Keratinocyte (primary cell): ENCODE measurements at regions not wholly inside any gene's neighbourhood (a gene's known extent, or its start where the extent isn't known, plus 50 kb on each side); places are given as distances from the start of the nearest gene placed in this dataset.

Experiments
- DNase-seq: peaks from one replicate; pipeline ENCODE4 v3.0.0-alpha.2; 2011; ENCODE audit warnings: low read depth, missing footprints, low spot score
- FAIRE-seq: peaks from 2 replicates; lab custom pipeline; 2011; peaks lifted over from hg19 to GRCh38; lab: Jason Lieb, UNC
- H2AFZ ChIP-seq: 2 replicates; pipeline ENCODE4 v1.6.0; 2012; ENCODE audit warnings: low read length, control low read depth, inconsistent platforms; ENCODE audit not compliant: control insufficient read depth
- H3K27ac ChIP-seq: 2 replicates; pipeline ENCODE4 v1.5.1; 2011; ENCODE audit warnings: low read length; ENCODE audit not compliant: control insufficient read depth, insufficient read depth
- H3K27me3 ChIP-seq: 3 replicates; pipeline ENCODE4 v1.6.0; 2011; ENCODE audit warnings: low read length; ENCODE audit not compliant: control insufficient read depth, insufficient read depth; ENCODE audit errors: extremely low read depth
- H3K36me3 ChIP-seq, 2 experiments: 2 replicates in 1 of 2; 3 replicates in 1 of 2; pipeline ENCODE4 v1.5.1; 2011; ENCODE audit warnings: low read length in 2 of 2, mild to moderate bottlenecking in 1 of 2; ENCODE audit not compliant: control insufficient read depth in 2 of 2, insufficient read depth in 2 of 2; ENCODE audit errors: extremely low read depth in 1 of 2
- H3K4me1 ChIP-seq: 3 replicates; pipeline ENCODE4 v1.5.1; 2011; ENCODE audit warnings: low read length; ENCODE audit not compliant: control insufficient read depth, insufficient read depth; ENCODE audit errors: extremely low read depth
- H3K4me2 ChIP-seq: 3 replicates; pipeline ENCODE4 v1.6.0; 2011; ENCODE audit warnings: low read depth, low read length; ENCODE audit not compliant: control insufficient read depth, insufficient read depth; ENCODE audit errors: extremely low read depth
- H3K4me3 ChIP-seq, 3 experiments: fragments of 200-600 bp in 1 of 3; sonication (generic) in 1 of 3; 2 replicates in 2 of 3; 3 replicates in 1 of 3; pipeline ENCODE4 v1.5.1; 2011 to 2016; ENCODE audit warnings: low read length in 3 of 3, mild to moderate bottlenecking in 3 of 3, control low read depth in 2 of 3, inconsistent platforms in 1 of 3, low read depth in 1 of 3, mixed read lengths in 1 of 3, mixed run types in 1 of 3, moderate library complexity in 1 of 3; ENCODE audit not compliant: control insufficient read depth in 2 of 3, insufficient read depth in 2 of 3; ENCODE audit errors: extremely low read depth in 1 of 3
- H3K79me2 ChIP-seq: 2 replicates; pipeline ENCODE4 v1.6.0; 2012; ENCODE audit warnings: low read length; ENCODE audit not compliant: control insufficient read depth, insufficient read depth
- H3K9ac ChIP-seq: 3 replicates; pipeline ENCODE4 v1.6.0; 2011; ENCODE audit warnings: low read length; ENCODE audit not compliant: control insufficient read depth, insufficient read depth; ENCODE audit errors: extremely low read depth
- H3K9me1 ChIP-seq: 3 replicates; pipeline ENCODE4 v1.6.0; 2011; ENCODE audit warnings: low read length; ENCODE audit not compliant: control insufficient read depth, insufficient read depth; ENCODE audit errors: extremely low read depth
- H3K9me3 ChIP-seq: 2 replicates; pipeline ENCODE4 v1.5.1; 2012; ENCODE audit warnings: low read depth, low read length; ENCODE audit not compliant: control insufficient read depth
- H4K20me1 ChIP-seq: 3 replicates; pipeline ENCODE4 v1.6.0; 2011; ENCODE audit warnings: low read length; ENCODE audit not compliant: control insufficient read depth, insufficient read depth; ENCODE audit errors: extremely low read depth
- EZH2 ChIP-seq: IDR thresholded peaks from one replicate; pipeline ENCODE4 v1.6.1; 2012; ENCODE audit warnings: inconsistent platforms, mild to moderate bottlenecking, low read length, moderate library complexity
- dilution Hi-C: fragments of 300-500 bp; cut with MboI; formaldehyde crosslinking; loops from one replicate; pipeline ENCODE4 v1.7.0; 2020; ENCODE audit warnings: low sequenced_read_pairs; ENCODE audit not compliant: extremely low pct_ligation_motif_present
- TF ChIP-seq, protein P1 (sequence below), 3 experiments: IDR thresholded peaks in 1 of 3; conservative IDR thresholded peaks in 1 of 3; optimal IDR thresholded peaks in 1 of 3; 2 replicates in 2 of 3; 3 replicates in 1 of 3; pipeline versions ENCODE3 to v1.5.1; 2011; ENCODE audit warnings: low read length in 3 of 3, mild to moderate bottlenecking in 3 of 3, moderate library complexity in 2 of 3, control low read depth in 1 of 3, inconsistent platforms in 1 of 3; ENCODE audit not compliant: insufficient read depth in 2 of 3; ENCODE audit errors: extremely low read depth in 1 of 3

DNA sequence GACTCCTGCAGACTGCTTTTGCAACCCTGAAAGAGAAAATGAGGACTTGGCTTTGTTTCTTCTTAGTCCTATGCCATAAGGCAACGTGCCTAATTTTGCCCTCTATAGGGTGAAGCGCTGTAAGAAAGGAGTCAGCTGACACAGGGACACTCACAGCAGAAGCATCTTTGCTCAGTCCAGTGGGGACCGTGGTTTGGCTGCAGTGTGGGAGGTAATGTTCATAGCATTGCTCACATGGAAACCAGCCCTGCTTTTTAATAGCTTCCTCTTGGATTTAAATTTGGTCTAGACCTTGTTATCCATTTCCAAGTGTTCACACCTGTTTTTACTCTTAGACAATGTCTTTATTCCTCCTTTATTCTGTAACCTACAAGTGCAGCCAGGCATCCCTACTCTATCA is 1032.1 kb downstream of the NTRK3 start:
- H3K27me3 ChIP-seq = no peaks in the 10 kb centered on the region
- no peak overlapping the region for H3K27ac ChIP-seq
- no peak overlapping the region for H3K9ac ChIP-seq
- dilution Hi-C loops = no loop called here
- no peak overlapping the region for H3K4me3 ChIP-seq
- no peak overlapping the region for H2AFZ ChIP-seq
- no peak overlapping the region for H3K4me2 ChIP-seq
- no peaks in the 10 kb centered on the region for H4K20me1 ChIP-seq
- DNase-seq (no peak), FAIRE-seq (no peak)
- no peaks in the 10 kb centered on the region for H3K9me1 ChIP-seq
- TF ChIP-seq, protein P1, sequence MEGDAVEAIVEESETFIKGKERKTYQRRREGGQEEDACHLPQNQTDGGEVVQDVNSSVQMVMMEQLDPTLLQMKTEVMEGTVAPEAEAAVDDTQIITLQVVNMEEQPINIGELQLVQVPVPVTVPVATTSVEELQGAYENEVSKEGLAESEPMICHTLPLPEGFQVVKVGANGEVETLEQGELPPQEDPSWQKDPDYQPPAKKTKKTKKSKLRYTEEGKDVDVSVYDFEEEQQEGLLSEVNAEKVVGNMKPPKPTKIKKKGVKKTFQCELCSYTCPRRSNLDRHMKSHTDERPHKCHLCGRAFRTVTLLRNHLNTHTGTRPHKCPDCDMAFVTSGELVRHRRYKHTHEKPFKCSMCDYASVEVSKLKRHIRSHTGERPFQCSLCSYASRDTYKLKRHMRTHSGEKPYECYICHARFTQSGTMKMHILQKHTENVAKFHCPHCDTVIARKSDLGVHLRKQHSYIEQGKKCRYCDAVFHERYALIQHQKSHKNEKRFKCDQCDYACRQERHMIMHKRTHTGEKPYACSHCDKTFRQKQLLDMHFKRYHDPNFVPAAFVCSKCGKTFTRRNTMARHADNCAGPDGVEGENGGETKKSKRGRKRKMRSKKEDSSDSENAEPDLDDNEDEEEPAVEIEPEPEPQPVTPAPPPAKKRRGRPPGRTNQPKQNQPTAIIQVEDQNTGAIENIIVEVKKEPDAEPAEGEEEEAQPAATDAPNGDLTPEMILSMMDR (optimal IDR thresholded peaks at IDR 0.05 in 1 of 3, IDR thresholded peaks at IDR 0.05 in 1 of 3, conservative IDR thresholded peaks at IDR 0.05 in 1 of 3; ENCODE audit: extremely low read depth in 1 of 3, insufficient read depth in 2 of 3, low read length in 3 of 3) = no peak
- TF ChIP-seq EZH2 = no peak
- H3K9me3 ChIP-seq = no peaks in the 10 kb centered on the region
- peaks cover 10% of the 10 kb centered on the region for H3K4me1 ChIP-seq
- no peaks in the 10 kb centered on the region for H3K36me3 ChIP-seq
- H3K79me2 ChIP-seq = no peaks in the 10 kb centered on the region

DNA sequence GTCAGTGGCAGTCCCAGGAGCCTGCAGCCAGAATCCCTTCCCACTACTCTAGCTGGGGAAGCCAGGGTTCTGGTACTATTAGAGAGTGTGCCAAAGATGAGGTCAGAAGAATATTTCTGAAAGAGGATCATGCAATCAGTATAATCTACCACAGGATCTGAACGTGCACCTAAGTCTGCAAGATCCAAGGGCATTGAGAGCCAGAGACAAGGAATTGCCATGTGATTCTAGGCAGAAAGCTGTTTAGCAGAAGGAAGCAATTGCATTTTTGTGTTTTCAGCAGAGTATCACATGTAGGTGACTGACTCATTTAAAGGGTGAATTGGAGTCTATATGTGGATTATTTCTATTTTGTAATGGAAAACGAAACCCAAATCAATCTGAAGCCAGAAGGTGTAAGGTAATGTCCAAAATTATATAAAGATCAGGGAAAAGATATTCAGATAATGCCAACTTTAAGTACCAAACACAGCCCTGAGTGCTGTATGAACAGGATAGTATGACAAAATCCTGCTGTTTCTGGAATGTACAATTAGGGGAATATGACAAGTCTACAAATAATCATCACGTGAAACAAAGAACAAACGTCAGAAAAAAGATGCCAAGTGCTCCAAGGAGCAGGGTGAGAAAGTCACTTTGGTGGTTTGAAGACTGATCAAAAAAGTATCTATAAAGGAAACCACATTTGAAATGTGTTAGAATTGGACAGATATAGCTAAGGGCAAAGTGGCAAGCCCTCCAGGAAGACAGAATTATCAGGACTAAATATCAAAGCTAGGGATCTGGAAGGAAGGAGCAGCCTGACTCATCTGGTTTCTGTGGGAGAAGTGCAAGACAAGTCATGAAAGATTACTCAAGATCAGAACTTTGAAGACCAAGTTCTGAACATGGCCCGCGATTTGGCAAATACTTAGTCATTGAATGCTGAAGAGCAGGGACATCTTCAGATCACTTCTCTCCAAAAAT is 1036.6 kb downstream of the NTRK3 start:
- Histone ChIP-seq H3K27me3 (no peaks in the 10 kb centered on the region), H3K79me2 (no peaks in the 10 kb centered on the region), H3K4me1 (peaks cover 11% of the 10 kb centered on the region), H3K27ac (peak overlapping the region; percentile 32), H3K9me3 (no peaks in the 10 kb centered on the region), H3K9me1 (no peaks in the 10 kb centered on the region), H3K9ac (no peak overlapping the region), H2AFZ (no peak overlapping the region), H3K4me2 (peak overlapping the region; percentile 31), H3K36me3 (no peaks in the 10 kb centered on the region), H3K4me3 (no peak overlapping the region), H4K20me1 (no peaks in the 10 kb centered on the region)
- DNase-seq = peak; percentile 72
- dilution Hi-C loops = no loop called here
- TF ChIP-seq, protein P1 (optimal IDR thresholded peaks at IDR 0.05 in 1 of 3, IDR thresholded peaks at IDR 0.05 in 1 of 3, conservative IDR thresholded peaks at IDR 0.05 in 1 of 3; ENCODE audit: extremely low read depth in 1 of 3, insufficient read depth in 2 of 3, low read length in 3 of 3) = no peak
- no peak for TF ChIP-seq EZH2
- FAIRE-seq = peak; percentile 90
